Aorta (tissue), 5 donors: ENCODE measurements at regions not wholly inside any gene's neighbourhood (a gene's known extent, or its start where the extent isn't known, plus 50 kb on each side); places are given as distances from the start of the nearest gene placed in this dataset.

Experiments used
- ATAC-seq: fragments of 200-7000 bp; cut with Tn5 transposase; one replicate; pipeline ENCODE4 v1.9.1; 2022; ENCODE audit warnings: moderate library complexity; ENCODE audit not compliant: low FRiP score
- DNase-seq, 2 donors: peaks; one replicate each; pipeline ENCODE4 v3.0.0-alpha.2; 2020
- H3K27ac ChIP-seq, 2 donors: one replicate each; pipeline ENCODE4 v1.5.1; 2013; ENCODE audit warnings: low read length in 2 of 2, mild to moderate bottlenecking in 2 of 2, moderate library complexity in 2 of 2, control low read depth in 1 of 2, inconsistent platforms in 1 of 2, low read depth in 1 of 2
- H3K27me3 ChIP-seq, 2 donors: one replicate each; pipeline ENCODE4 v1.6.1; 2013; ENCODE audit warnings: control low read depth in 1 of 2, low read length in 1 of 2, mild to moderate bottlenecking in 1 of 2, moderate library complexity in 1 of 2; ENCODE audit not compliant: insufficient read depth in 2 of 2, control insufficient read depth in 1 of 2
- H3K36me3 ChIP-seq, 2 donors: one replicate each; pipeline ENCODE4 v1.6.1; 2013; ENCODE audit warnings: control low read depth in 1 of 2, low read length in 1 of 2, mild to moderate bottlenecking in 1 of 2; ENCODE audit not compliant: insufficient read depth in 2 of 2, control insufficient read depth in 1 of 2
- H3K4me1 ChIP-seq, 2 donors: one replicate each; pipeline ENCODE4 v1.6.1; 2013; ENCODE audit warnings: low read length in 2 of 2, control low read depth in 1 of 2, mild to moderate bottlenecking in 1 of 2, moderate library complexity in 1 of 2; ENCODE audit not compliant: insufficient read depth in 2 of 2, control insufficient read depth in 1 of 2
- H3K4me3 ChIP-seq, 2 donors: one replicate each; pipeline ENCODE4 v1.5.1; 2013; ENCODE audit warnings: low read length in 2 of 2, control low read depth in 1 of 2, mild to moderate bottlenecking in 1 of 2
- H3K9me3 ChIP-seq: one replicate; pipeline ENCODE4 v1.6.1; 2013; ENCODE audit warnings: mild to moderate bottlenecking, low read length; ENCODE audit not compliant: control insufficient read depth
- WGBS, 2 donors: extraction: QIAGEN DNeasy Blood & Tissue Kit; methylation state at CpG; one replicate each; pipeline ENCODE4 v1.1.7; 2013; 5-methylcytosine and 5-hydroxymethylcytosine counted together
- intact Hi-C, 2 donors: fragments of 100-400 bp; cut with DNase I; formaldehyde crosslinking; loops; one replicate each; pipeline versions ENCODE4 v1.14.2 to v1.15.0; 2022
- donor health status: healthy with polysubstance abuse.
- donor health status: Bipolar disorder and iron deficiency.
- donor health status: DM: no; HTN: no; CAD: no.
- donor health status: DM: no; HTN: no; CAD: no.
- donor health status: DM: yes; HTN: yes; CAD: no.

GRCh38 chr4:131113273-131113672 is 2017.3 kb downstream of the C4orf33 start:
- DNase-seq: no peak
- Histone ChIP-seq H3K27me3 (no peaks in the 10 kb centered on the region), H3K4me3 (no peak overlapping the region), H3K27ac (no peak overlapping the region), H3K4me1 (no peaks in the 10 kb centered on the region), H3K36me3 (no peaks in the 10 kb centered on the region), H3K9me3 (no peaks in the 10 kb centered on the region)
- ATAC-seq: no peak
- 92% methylated on average over 3 of the region's 3 CpGs for WGBS, 2 donors
- intact Hi-C loops: no loop called here

GRCh38 chr4:131113704-131114103 is 2017.8 kb downstream of the C4orf33 start:
- H3K9me3 ChIP-seq: no peaks in the 10 kb centered on the region
- DNase-seq (no peak), ATAC-seq (no peak)
- 76 to 79% methylated on average over 2 of the region's 2 CpGs for WGBS, 2 donors
- intact Hi-C loops: no loop called here
- H3K36me3 ChIP-seq: no peaks in the 10 kb centered on the region
- no peaks in the 10 kb centered on the region for H3K4me1 ChIP-seq
- no peak overlapping the region for H3K4me3 ChIP-seq
- no peak overlapping the region for H3K27ac ChIP-seq
- H3K27me3 ChIP-seq: no peaks in the 10 kb centered on the region

- Histone ChIP-seq H3K4me3 (no peak overlapping the region), H3K4me1 (no peaks in the 10 kb centered on the region), H3K36me3 (no peaks in the 10 kb centered on the region), H3K27me3 (no peaks in the 10 kb centered on the region), H3K9me3 (no peaks in the 10 kb centered on the region), H3K27ac (no peak overlapping the region)
- DNase-seq (no peak), ATAC-seq (no peak)
- intact Hi-C loops: no loop called here
Observed at GRCh38 chr4:131119661-131120060, 2023.7 kb downstream of the C4orf33 start.

GRCh38 chr4:131137196-131137595 is 2011.9 kb upstream of the PCDH10 start:
- no peak for DNase-seq
- no peaks in the 10 kb centered on the region for H3K27me3 ChIP-seq
- 94 to 96% methylated on average over 2 of the region's 2 CpGs for WGBS, 2 donors
- no peaks in the 10 kb centered on the region for H3K9me3 ChIP-seq
- H3K4me3 ChIP-seq: no peak overlapping the region
- no peaks in the 10 kb centered on the region for H3K4me1 ChIP-seq
- ATAC-seq: no peak
- intact Hi-C loops: no loop called here
- H3K27ac ChIP-seq: no peak overlapping the region
- no peaks in the 10 kb centered on the region for H3K36me3 ChIP-seq

- 74 to 78% methylated on average over 1 of the region's 1 CpG for WGBS, 2 donors
- Histone ChIP-seq H3K36me3 (no peaks in the 10 kb centered on the region), H3K9me3 (peaks cover 2% of the 10 kb centered on the region), H3K27me3 (no peaks in the 10 kb centered on the region), H3K4me1 (no peaks in the 10 kb centered on the region), H3K27ac (no peak overlapping the region), H3K4me3 (no peak overlapping the region)
- intact Hi-C loops: no loop called here
- no peak for DNase-seq
- ATAC-seq: no peak
Observed at GRCh38 chr4:131159261-131159660, 1989.8 kb upstream of the PCDH10 start.

- Histone ChIP-seq H3K4me3 (no peak overlapping the region), H3K36me3 (no peaks in the 10 kb centered on the region), H3K9me3 (peaks cover 3% of the 10 kb centered on the region), H3K4me1 (no peaks in the 10 kb centered on the region), H3K27me3 (no peaks in the 10 kb centered on the region), H3K27ac (no peak overlapping the region)
- intact Hi-C loops: no loop called here
- WGBS, 2 donors: 80 to 83% methylated on average over 1 of the region's 1 CpG
- ATAC-seq: no peak
- no peak for DNase-seq
Observed at GRCh38 chr4:131192318-131192717, 1956.8 kb upstream of the PCDH10 start.

- intact Hi-C loops: no loop called here
- 79 to 86% methylated on average over 6 of the region's 6 CpGs for WGBS, 2 donors
- Histone ChIP-seq H3K4me1 (no peaks in the 10 kb centered on the region), H3K9me3 (no peaks in the 10 kb centered on the region), H3K27ac (no peak overlapping the region), H3K27me3 (no peaks in the 10 kb centered on the region), H3K36me3 (no peaks in the 10 kb centered on the region), H3K4me3 (no peak overlapping the region)
- ATAC-seq (no peak), DNase-seq (no peak)
Observed at GRCh38 chr4:131207589-131207988, 1941.5 kb upstream of the PCDH10 start.

GRCh38 chr4:131248314-131248713 is 1900.8 kb upstream of the PCDH10 start:
- intact Hi-C loops: no loop called here
- H3K27me3 ChIP-seq: no peaks in the 10 kb centered on the region
- H3K4me1 ChIP-seq: no peaks in the 10 kb centered on the region
- DNase-seq (no peak), ATAC-seq (no peak)
- H3K36me3 ChIP-seq: no peaks in the 10 kb centered on the region
- no peaks in the 10 kb centered on the region for H3K9me3 ChIP-seq
- no peak overlapping the region for H3K4me3 ChIP-seq
- H3K27ac ChIP-seq: no peak overlapping the region
- WGBS, 2 donors: 14 to 19% methylated on average over 1 of the region's 1 CpG

GRCh38 chr4:131251321-131251720 is 1897.8 kb upstream of the PCDH10 start:
- 55 to 58% methylated on average over 3 of the region's 3 CpGs for WGBS, 2 donors
- H3K4me1 ChIP-seq: no peaks in the 10 kb centered on the region

More at GRCh38 chr4:131251321-131251720, 1897.8 kb upstream of the PCDH10 start:
- intact Hi-C loops: no loop called here
- H3K27me3 ChIP-seq: no peaks in the 10 kb centered on the region
- no peak overlapping the region for H3K27ac ChIP-seq
- no peaks in the 10 kb centered on the region for H3K36me3 ChIP-seq
- DNase-seq: no peak
- no peak overlapping the region for H3K4me3 ChIP-seq
- no peak for ATAC-seq
- H3K9me3 ChIP-seq: no peaks in the 10 kb centered on the region
